K562 (cell line): ENCODE measurements at regions not wholly inside any gene's neighbourhood (a gene's known extent, or its start where the extent isn't known, plus 50 kb on each side); places are given as distances from the start of the nearest gene placed in this dataset.

Experiments used
- ATAC-seq: fragments of 200-7000 bp; cut with Tn5 transposase; 3 replicates; pipeline ENCODE4 v1.9.1; 2020; ENCODE audit warnings: moderate library complexity
- BruUV-seq: library from RNA; stranded (reverse); fragments of 400-500 nt; replicated peaks from 2 replicates; lab custom pipeline; 2021; lab: Mats Ljungman, UMichigan
- CTCF ChIA-PET: fragments of 300-600 bp; formaldehyde crosslinking; extraction: SDS; loops from one replicate; lab custom pipeline; 2021; ENCODE audit warnings: low intra/inter-chr PET ratio; lab: Yijun Ruan, JAX
- POLR2A ChIA-PET: fragments of 300-600, 350-650 bp; sonication (Branson Sonifier 250); formaldehyde crosslinking; extraction: SDS; loops from one replicate; lab custom pipeline; 2021; ENCODE audit warnings: antibody characterized with exemption, inconsistent platforms; lab: Yijun Ruan, JAX
- DNase-seq, 4 experiments: peaks; one replicate each; pipeline versions ENCODE4 v3.0.0 to v3.0.0-alpha.2; 2011 to 2018; ENCODE audit warnings: low spot score in 3 of 4, mixed read lengths in 3 of 4; ENCODE audit errors: extremely low read depth in 1 of 4
- FAIRE-seq: peaks from 2 replicates; lab custom pipeline; 2011; peaks lifted over from hg19 to GRCh38; lab: Jason Lieb, UNC
- H2AFZ ChIP-seq: 2 replicates; pipeline ENCODE4 v1.6.0; 2011; ENCODE audit warnings: low read depth, low read length, control low read depth, inconsistent platforms
- H3K27ac ChIP-seq: fragments of 200-600 bp; 3 replicates; pipeline ENCODE4 v1.8.0; 2011; ENCODE audit warnings: low read depth, mild to moderate bottlenecking, control low read depth, inconsistent platforms, low read length, moderate library complexity, mixed read lengths; ENCODE audit errors: extremely low read depth
- H3K27me3 ChIP-seq, 2 experiments: fragments of 300-600 bp in 1 of 2; 2 replicates in 1 of 2; 3 replicates in 1 of 2; pipeline versions ENCODE4 v1.6.0 to v1.8.0; 2011; ENCODE audit warnings: inconsistent platforms in 2 of 2, low read length in 2 of 2, mild to moderate bottlenecking in 1 of 2, mixed read lengths in 1 of 2, moderate library complexity in 1 of 2; ENCODE audit not compliant: control insufficient read depth in 2 of 2, insufficient read depth in 2 of 2
- H3K36me3 ChIP-seq: fragments of 300-600 bp; 3 replicates; pipeline ENCODE4 v1.8.0; 2011; ENCODE audit warnings: mild to moderate bottlenecking, low read length, inconsistent platforms; ENCODE audit not compliant: control insufficient read depth, insufficient read depth
- H3K4me1 ChIP-seq, 2 experiments: fragments of 200-600 bp in 1 of 2; replicated peaks in 1 of 2; 2 replicates in 1 of 2; 3 replicates in 1 of 2; pipeline versions ENCODE4 v1.5.1 to v1.8.0; 2011; ENCODE audit warnings: inconsistent platforms in 2 of 2, low read length in 2 of 2, mild to moderate bottlenecking in 1 of 2, mixed read lengths in 1 of 2, moderate library complexity in 1 of 2; ENCODE audit not compliant: control insufficient read depth in 2 of 2, insufficient read depth in 2 of 2
- H3K4me2 ChIP-seq: 2 replicates; pipeline ENCODE4 v1.6.1; 2011; ENCODE audit warnings: low read length, control low read depth, inconsistent platforms, mixed read lengths; ENCODE audit not compliant: insufficient read depth
- H3K4me3 ChIP-seq: fragments of 200-600 bp; sonication (generic), shearing (Covaris generic); 2 replicates; pipeline ENCODE4 v1.5.1; 2016; ENCODE audit warnings: control low read depth, inconsistent platforms
- H3K79me2 ChIP-seq: fragments of 200-600 bp; 3 replicates; pipeline ENCODE4 v1.8.0; 2011; ENCODE audit warnings: low read length, inconsistent platforms; ENCODE audit not compliant: control insufficient read depth, insufficient read depth
- H3K9ac ChIP-seq, 2 experiments: 2 replicates each; pipeline versions ENCODE4 v1.6.0 to v1.6.1; 2011; ENCODE audit warnings: low read depth in 2 of 2, low read length in 2 of 2, control low read depth in 1 of 2, inconsistent platforms in 1 of 2, mild to moderate bottlenecking in 1 of 2, mixed read lengths in 1 of 2; ENCODE audit not compliant: insufficient read depth in 1 of 2
- H3K9me1 ChIP-seq: one replicate; pipeline ENCODE4 v1.6.0; 2011; ENCODE audit warnings: inconsistent platforms, mild to moderate bottlenecking, low read length, moderate library complexity; ENCODE audit not compliant: control insufficient read depth, insufficient read depth
- H3K9me3 ChIP-seq: replicated peaks from 2 replicates; pipeline ENCODE4 v1.5.1; 2011; ENCODE audit warnings: low read depth, low read length, inconsistent platforms; ENCODE audit not compliant: control insufficient read depth, insufficient read depth
- H4K20me1 ChIP-seq: replicated peaks from 2 replicates; pipeline ENCODE4 v1.6.1; 2011; ENCODE audit warnings: low read length, inconsistent platforms, mixed read lengths; ENCODE audit not compliant: control insufficient read depth, insufficient read depth
- ARNT ChIP-seq, 2 experiments: fragments of 450-650 bp; IDR thresholded peaks; 2 replicates each; pipeline ENCODE4 v1.6.1; 2016; ENCODE audit warnings: mild to moderate bottlenecking in 1 of 2
- CEBPG ChIP-seq, 3 experiments: fragments of 200-800 bp in 1 of 3; sonication (Bioruptor generic) in 1 of 3; sonication (generic) in 1 of 3; formaldehyde crosslinking in 1 of 3; IDR thresholded peaks in 2 of 3; conservative IDR thresholded peaks in 1 of 3; 2 replicates each; pipeline versions ENCODE4 v1.6.1 to v1.8.0; 2016 to 2022; ENCODE audit warnings: missing compliant biosample characterization in 2 of 3, missing genetic modification characterization in 2 of 3, mild to moderate bottlenecking in 1 of 3, missing genetic modification reagents in 1 of 3
- CHD1 ChIP-seq: fragments of 200-600 bp; sonication (generic); IDR thresholded peaks from one replicate; pipeline ENCODE4 v1.6.1; 2012; ENCODE audit warnings: mild to moderate bottlenecking, moderate library complexity, low read length, inconsistent platforms
- EHMT2 ChIP-seq: fragments of 450-650 bp; IDR thresholded peaks from 2 replicates; pipeline ENCODE4 v1.6.1; 2018; ENCODE audit warnings: antibody characterized with exemption
- ETV6 ChIP-seq, 3 experiments: fragments of 150-350 bp in 1 of 3; sonication (generic) in 1 of 3; formaldehyde crosslinking in 1 of 3; IDR thresholded peaks; 2 replicates each; pipeline versions ENCODE4 v1.6.1 to v1.8.0; 2014 to 2022; ENCODE audit warnings: borderline replicate concordance in 2 of 3, low read depth in 2 of 3, antibody characterized with exemption in 1 of 3, low read length in 1 of 3, mild to moderate bottlenecking in 1 of 3, missing genetic modification reagents in 1 of 3
- GATAD2B ChIP-seq: fragments of 450-650 bp; IDR thresholded peaks from 2 replicates; pipeline ENCODE4 v1.6.1; 2017; ENCODE audit warnings: mild to moderate bottlenecking, borderline replicate concordance
- KLF16 ChIP-seq: IDR thresholded peaks from 2 replicates; pipeline ENCODE4 v1.6.1; 2016; ENCODE audit warnings: antibody characterized with exemption
- MTA3 ChIP-seq: fragments of 450-650 bp; formaldehyde crosslinking; IDR thresholded peaks from 2 replicates; pipeline ENCODE4 v1.6.1; 2017; ENCODE audit warnings: mild to moderate bottlenecking, borderline replicate concordance
- MYC ChIP-seq, 2 experiments: fragments of 250-450 bp in 1 of 2; sonication (Bioruptor Pico) in 1 of 2; IDR thresholded peaks; 2 replicates each; pipeline versions ENCODE4 v1.5.1 to v1.6.1; 2012 to 2021; ENCODE audit warnings: low read depth in 2 of 2, borderline replicate concordance in 1 of 2, improper control_type of control experiment in 1 of 2, low read length in 1 of 2, mild to moderate bottlenecking in 1 of 2, moderate library complexity in 1 of 2
- PTBP1 ChIP-seq: fragments of 200-400 bp; formaldehyde crosslinking; IDR thresholded peaks from 2 replicates; pipeline ENCODE4 v1.6.1; 2017; ENCODE audit warnings: low read depth, low read length
- RAD51 ChIP-seq: fragments of 450-650 bp; IDR thresholded peaks from 2 replicates; pipeline ENCODE4 v1.7.1; 2016; ENCODE audit warnings: low read depth, mild to moderate bottlenecking, borderline replicate concordance
- ZNF311 ChIP-seq: fragments of 250-450 bp; sonication (Bioruptor Pico); IDR thresholded peaks from 2 replicates; pipeline ENCODE4 v1.4.0; 2020; ENCODE audit warnings: mild to moderate bottlenecking, moderate library complexity
- WGBS: fragments of 100-300 bp; shearing (Covaris generic); methylation state at CpG from one replicate; pipeline ENCODE4 v1.1.6; 2016; ENCODE audit warnings: low coverage, mixed read lengths; ENCODE audit not compliant: insufficient coverage; ENCODE audit errors: missing lambda C conversion rate; 5-methylcytosine and 5-hydroxymethylcytosine counted together
- in situ Hi-C: fragments of 300-500 bp; cut with MboI; formaldehyde crosslinking; loops from 4 replicates; pipeline ENCODE4 v1.15.0; 2018; ENCODE audit warnings: inconsistent platforms, mixed read lengths
- intact Hi-C: fragments of 100-400 bp; cut with micrococcal nuclease; formaldehyde crosslinking; loops from 2 replicates; pipeline ENCODE4 v1.14.2; 2022
- TF ChIP-seq, protein P1 (sequence below): fragments of 200-800 bp; sonication (Bioruptor generic); IDR thresholded peaks from 2 replicates; pipeline ENCODE4 v1.6.1; 2017; ENCODE audit warnings: missing genetic modification characterization, missing compliant biosample characterization
- TF ChIP-seq, protein P2 (sequence below): fragments of 250-450 bp; sonication (Bioruptor Pico); IDR thresholded peaks from 2 replicates; pipeline ENCODE4 v1.4.0; 2020; ENCODE audit warnings: borderline replicate concordance
- TF ChIP-seq, protein P3 (sequence below): fragments of 250-450 bp; sonication (Bioruptor Pico); IDR thresholded peaks from 2 replicates; pipeline ENCODE4 v1.5.0; 2020; ENCODE audit warnings: mild to moderate bottlenecking, borderline replicate concordance

DNA sequence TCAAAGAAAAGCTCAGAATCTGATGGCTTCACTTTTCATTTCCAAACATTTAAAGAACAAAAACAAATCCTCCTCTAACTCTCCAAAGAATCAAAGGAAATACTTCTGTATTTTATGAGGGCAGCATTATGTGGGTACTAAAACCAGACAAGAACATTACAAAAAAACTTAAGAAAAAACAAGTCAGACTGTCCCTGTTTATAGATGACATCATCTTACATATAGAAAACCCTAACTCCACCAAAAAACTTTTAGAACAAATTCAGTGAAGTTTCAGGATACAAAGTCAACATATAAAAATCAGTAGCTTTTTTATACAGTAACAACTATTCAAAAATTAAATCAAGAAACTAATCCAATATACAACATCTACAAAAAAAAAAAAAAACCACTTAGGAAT is 136.2 kb downstream of the PJA2 start (continued):
- TF ChIP-seq, protein P1, sequence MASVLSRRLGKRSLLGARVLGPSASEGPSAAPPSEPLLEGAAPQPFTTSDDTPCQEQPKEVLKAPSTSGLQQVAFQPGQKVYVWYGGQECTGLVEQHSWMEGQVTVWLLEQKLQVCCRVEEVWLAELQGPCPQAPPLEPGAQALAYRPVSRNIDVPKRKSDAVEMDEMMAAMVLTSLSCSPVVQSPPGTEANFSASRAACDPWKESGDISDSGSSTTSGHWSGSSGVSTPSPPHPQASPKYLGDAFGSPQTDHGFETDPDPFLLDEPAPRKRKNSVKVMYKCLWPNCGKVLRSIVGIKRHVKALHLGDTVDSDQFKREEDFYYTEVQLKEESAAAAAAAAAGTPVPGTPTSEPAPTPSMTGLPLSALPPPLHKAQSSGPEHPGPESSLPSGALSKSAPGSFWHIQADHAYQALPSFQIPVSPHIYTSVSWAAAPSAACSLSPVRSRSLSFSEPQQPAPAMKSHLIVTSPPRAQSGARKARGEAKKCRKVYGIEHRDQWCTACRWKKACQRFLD (CRISPR knock-in tag) = no peak
- TF ChIP-seq ZNF311 (CRISPR knock-in tag) = no peak
- no peak for TF ChIP-seq ARNT (IDR thresholded peaks at IDR 0.05)

DNA sequence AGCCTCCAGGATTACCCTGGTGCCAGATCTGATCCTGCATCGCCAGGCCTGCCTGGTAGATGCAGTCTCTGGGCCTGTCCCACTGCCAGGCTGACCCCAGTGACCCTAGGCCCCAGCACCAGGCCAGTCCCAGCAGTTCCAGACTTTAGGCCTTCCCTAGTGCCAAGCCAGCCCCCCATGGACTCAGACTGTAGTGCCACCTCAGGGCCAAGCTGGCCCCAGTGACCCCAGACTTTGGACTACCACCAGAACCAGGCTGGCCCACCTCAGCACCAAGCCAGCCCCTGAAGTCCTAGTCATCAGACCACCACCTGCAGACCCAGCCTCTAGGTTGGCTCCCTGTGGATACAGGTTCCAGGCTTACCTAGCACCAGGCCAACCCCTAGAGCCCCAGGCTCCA is 142.5 kb downstream of the PJA2 start:
- Histone ChIP-seq H3K27me3 (no peaks in the 10 kb centered on the region), H3K27ac (no peak overlapping the region), H2AFZ (no peak overlapping the region), H3K4me2 (no peak overlapping the region), H3K36me3 (no peaks in the 10 kb centered on the region), H3K9me3 (no peaks in the 10 kb centered on the region), H4K20me1 (no peaks in the 10 kb centered on the region), H3K4me1 (no peaks in the 10 kb centered on the region), H3K79me2 (no peaks in the 10 kb centered on the region), H3K9ac (no peak overlapping the region), H3K9me1 (no peaks in the 10 kb centered on the region), H3K4me3 (no peak overlapping the region)
- no TSS peak for BruUV-seq
- no peak for TF ChIP-seq MTA3
- no peak for TF ChIP-seq RAD51
- TF ChIP-seq GATAD2B = no peak
- TF ChIP-seq, protein P2, sequence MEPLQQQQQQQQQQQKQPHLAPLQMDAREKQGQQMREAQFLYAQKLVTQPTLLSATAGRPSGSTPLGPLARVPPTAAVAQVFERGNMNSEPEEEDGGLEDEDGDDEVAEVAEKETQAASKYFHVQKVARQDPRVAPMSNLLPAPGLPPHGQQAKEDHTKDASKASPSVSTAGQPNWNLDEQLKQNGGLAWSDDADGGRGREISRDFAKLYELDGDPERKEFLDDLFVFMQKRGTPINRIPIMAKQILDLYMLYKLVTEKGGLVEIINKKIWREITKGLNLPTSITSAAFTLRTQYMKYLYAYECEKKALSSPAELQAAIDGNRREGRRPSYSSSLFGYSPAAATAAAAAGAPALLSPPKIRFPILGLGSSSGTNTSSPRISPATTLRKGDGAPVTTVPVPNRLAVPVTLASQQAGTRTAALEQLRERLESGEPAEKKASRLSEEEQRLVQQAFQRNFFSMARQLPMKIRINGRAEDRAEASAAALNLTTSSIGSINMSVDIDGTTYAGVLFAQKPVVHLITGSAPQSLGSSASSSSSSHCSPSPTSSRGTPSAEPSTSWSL = no peak
- no peak for TF ChIP-seq CEBPG (CRISPR knock-in tag; IDR thresholded peaks at IDR 0.05)
- TF ChIP-seq CEBPG (tag; conservative IDR thresholded peaks at IDR 0.05 in 1 of 2, IDR thresholded peaks at IDR 0.05 in 1 of 2) = no peak
- TF ChIP-seq KLF16 = no peak
- no peak for TF ChIP-seq PTBP1
- no peak for TF ChIP-seq EHMT2
- TF ChIP-seq, protein P3, sequence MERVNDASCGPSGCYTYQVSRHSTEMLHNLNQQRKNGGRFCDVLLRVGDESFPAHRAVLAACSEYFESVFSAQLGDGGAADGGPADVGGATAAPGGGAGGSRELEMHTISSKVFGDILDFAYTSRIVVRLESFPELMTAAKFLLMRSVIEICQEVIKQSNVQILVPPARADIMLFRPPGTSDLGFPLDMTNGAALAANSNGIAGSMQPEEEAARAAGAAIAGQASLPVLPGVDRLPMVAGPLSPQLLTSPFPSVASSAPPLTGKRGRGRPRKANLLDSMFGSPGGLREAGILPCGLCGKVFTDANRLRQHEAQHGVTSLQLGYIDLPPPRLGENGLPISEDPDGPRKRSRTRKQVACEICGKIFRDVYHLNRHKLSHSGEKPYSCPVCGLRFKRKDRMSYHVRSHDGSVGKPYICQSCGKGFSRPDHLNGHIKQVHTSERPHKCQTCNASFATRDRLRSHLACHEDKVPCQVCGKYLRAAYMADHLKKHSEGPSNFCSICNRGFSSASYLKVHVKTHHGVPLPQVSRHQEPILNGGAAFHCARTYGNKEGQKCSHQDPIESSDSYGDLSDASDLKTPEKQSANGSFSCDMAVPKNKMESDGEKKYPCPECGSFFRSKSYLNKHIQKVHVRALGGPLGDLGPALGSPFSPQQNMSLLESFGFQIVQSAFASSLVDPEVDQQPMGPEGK (CRISPR knock-in tag) = no peak
- TF ChIP-seq ETV6 (IDR thresholded peaks at IDR 0.05; ENCODE audit: borderline replicate concordance in 1 of 2, low read depth in 2 of 2, low read length in 1 of 2) = no peak
- no peak for TF ChIP-seq ETV6 (CRISPR knock-in tag; IDR thresholded peaks at IDR 0.05; ENCODE audit: borderline replicate concordance)
- no peak for TF ChIP-seq CHD1
- TF ChIP-seq MYC (IDR thresholded peaks at IDR 0.05; ENCODE audit: low read depth, low read length) = no peak
- TF ChIP-seq MYC (CRISPR knock-in tag; IDR thresholded peaks at IDR 0.05; ENCODE audit: borderline replicate concordance, low read depth) = no peak
- FAIRE-seq (no peak), ATAC-seq (no peak), DNase-seq (no peak)
- in situ Hi-C loops (no loop called here), intact Hi-C loops (no loop called here)
- ChIA-PET CTCF (no interaction called here), POLR2A (no interaction called here)
- 0% methylated on average over 1 of the region's 1 CpG for WGBS
